ENCODE measurements at regions not wholly inside any gene's neighbourhood (a gene's known extent, or its start where the extent isn't known, plus 50 kb on each side); places are given as distances from the start of the nearest gene placed in this dataset.

DNA sequence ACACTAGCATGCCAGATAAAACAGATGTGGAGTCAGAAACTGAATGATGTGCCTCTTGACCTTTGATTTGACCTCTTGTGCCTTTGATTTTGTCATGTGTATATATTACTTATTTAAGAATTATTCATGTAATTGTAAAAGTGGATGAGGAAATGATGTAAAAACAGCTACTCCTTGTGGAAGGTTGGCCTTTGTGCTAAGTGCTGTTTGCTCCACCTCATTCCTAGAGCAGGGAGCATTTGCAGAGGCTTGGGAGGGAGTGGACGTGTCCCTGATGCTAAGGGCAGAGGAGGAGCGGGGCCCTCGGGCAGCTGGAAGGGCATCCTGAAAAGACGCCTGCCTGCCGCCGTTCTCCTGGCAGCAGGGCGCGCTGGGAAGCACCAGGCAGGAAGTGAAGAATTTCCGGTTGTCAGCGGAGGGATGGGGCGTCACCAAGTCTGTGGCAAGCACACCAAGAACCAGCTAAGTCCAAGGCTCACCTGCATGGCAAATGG, 197.6 kb upstream of the ZNF32 start:
- TF ChIP-seq, protein P1, sequence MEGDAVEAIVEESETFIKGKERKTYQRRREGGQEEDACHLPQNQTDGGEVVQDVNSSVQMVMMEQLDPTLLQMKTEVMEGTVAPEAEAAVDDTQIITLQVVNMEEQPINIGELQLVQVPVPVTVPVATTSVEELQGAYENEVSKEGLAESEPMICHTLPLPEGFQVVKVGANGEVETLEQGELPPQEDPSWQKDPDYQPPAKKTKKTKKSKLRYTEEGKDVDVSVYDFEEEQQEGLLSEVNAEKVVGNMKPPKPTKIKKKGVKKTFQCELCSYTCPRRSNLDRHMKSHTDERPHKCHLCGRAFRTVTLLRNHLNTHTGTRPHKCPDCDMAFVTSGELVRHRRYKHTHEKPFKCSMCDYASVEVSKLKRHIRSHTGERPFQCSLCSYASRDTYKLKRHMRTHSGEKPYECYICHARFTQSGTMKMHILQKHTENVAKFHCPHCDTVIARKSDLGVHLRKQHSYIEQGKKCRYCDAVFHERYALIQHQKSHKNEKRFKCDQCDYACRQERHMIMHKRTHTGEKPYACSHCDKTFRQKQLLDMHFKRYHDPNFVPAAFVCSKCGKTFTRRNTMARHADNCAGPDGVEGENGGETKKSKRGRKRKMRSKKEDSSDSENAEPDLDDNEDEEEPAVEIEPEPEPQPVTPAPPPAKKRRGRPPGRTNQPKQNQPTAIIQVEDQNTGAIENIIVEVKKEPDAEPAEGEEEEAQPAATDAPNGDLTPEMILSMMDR (IDR thresholded peaks at IDR 0.05), result no peak
- TF ChIP-seq, protein P2, sequence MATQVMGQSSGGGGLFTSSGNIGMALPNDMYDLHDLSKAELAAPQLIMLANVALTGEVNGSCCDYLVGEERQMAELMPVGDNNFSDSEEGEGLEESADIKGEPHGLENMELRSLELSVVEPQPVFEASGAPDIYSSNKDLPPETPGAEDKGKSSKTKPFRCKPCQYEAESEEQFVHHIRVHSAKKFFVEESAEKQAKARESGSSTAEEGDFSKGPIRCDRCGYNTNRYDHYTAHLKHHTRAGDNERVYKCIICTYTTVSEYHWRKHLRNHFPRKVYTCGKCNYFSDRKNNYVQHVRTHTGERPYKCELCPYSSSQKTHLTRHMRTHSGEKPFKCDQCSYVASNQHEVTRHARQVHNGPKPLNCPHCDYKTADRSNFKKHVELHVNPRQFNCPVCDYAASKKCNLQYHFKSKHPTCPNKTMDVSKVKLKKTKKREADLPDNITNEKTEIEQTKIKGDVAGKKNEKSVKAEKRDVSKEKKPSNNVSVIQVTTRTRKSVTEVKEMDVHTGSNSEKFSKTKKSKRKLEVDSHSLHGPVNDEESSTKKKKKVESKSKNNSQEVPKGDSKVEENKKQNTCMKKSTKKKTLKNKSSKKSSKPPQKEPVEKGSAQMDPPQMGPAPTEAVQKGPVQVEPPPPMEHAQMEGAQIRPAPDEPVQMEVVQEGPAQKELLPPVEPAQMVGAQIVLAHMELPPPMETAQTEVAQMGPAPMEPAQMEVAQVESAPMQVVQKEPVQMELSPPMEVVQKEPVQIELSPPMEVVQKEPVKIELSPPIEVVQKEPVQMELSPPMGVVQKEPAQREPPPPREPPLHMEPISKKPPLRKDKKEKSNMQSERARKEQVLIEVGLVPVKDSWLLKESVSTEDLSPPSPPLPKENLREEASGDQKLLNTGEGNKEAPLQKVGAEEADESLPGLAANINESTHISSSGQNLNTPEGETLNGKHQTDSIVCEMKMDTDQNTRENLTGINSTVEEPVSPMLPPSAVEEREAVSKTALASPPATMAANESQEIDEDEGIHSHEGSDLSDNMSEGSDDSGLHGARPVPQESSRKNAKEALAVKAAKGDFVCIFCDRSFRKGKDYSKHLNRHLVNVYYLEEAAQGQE (IDR thresholded peaks at IDR 0.05; ENCODE audit: low read depth, low read length), result no peak
- TF ChIP-seq, protein P3, sequence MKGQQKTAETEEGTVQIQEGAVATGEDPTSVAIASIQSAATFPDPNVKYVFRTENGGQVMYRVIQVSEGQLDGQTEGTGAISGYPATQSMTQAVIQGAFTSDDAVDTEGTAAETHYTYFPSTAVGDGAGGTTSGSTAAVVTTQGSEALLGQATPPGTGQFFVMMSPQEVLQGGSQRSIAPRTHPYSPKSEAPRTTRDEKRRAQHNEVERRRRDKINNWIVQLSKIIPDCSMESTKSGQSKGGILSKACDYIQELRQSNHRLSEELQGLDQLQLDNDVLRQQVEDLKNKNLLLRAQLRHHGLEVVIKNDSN (IDR thresholded peaks at IDR 0.05; ENCODE audit: borderline replicate concordance, low read depth), result no peak
- TF ChIP-seq FOXM1 (IDR thresholded peaks at IDR 0.05; ENCODE audit: low read depth) (no peak), SIN3A (IDR thresholded peaks at IDR 0.05; ENCODE audit: borderline replicate concordance, low read depth, low read length) (no peak), EZH2phosphoT487 (IDR thresholded peaks at IDR 0.05; ENCODE audit: borderline replicate concordance, low read depth) (no peak), POLR2AphosphoS5 (IDR thresholded peaks at IDR 0.05; ENCODE audit: low read depth, low read length) (no peak), TAF1 (IDR thresholded peaks at IDR 0.05; ENCODE audit: borderline replicate concordance, low read depth, low read length) (no peak), GABPA (IDR thresholded peaks at IDR 0.05; ENCODE audit: low read depth) (no peak), ELF1 (IDR thresholded peaks at IDR 0.05) (no peak)
- TF ChIP-seq, protein P4, sequence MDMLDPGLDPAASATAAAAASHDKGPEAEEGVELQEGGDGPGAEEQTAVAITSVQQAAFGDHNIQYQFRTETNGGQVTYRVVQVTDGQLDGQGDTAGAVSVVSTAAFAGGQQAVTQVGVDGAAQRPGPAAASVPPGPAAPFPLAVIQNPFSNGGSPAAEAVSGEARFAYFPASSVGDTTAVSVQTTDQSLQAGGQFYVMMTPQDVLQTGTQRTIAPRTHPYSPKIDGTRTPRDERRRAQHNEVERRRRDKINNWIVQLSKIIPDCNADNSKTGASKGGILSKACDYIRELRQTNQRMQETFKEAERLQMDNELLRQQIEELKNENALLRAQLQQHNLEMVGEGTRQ (IDR thresholded peaks at IDR 0.05; ENCODE audit: borderline replicate concordance, low read depth, low read length), result no peak
- TF ChIP-seq, protein P5, sequence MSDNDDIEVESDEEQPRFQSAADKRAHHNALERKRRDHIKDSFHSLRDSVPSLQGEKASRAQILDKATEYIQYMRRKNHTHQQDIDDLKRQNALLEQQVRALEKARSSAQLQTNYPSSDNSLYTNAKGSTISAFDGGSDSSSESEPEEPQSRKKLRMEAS (IDR thresholded peaks at IDR 0.05; ENCODE audit: low read depth), result no peak
- TF ChIP-seq, protein P6, sequence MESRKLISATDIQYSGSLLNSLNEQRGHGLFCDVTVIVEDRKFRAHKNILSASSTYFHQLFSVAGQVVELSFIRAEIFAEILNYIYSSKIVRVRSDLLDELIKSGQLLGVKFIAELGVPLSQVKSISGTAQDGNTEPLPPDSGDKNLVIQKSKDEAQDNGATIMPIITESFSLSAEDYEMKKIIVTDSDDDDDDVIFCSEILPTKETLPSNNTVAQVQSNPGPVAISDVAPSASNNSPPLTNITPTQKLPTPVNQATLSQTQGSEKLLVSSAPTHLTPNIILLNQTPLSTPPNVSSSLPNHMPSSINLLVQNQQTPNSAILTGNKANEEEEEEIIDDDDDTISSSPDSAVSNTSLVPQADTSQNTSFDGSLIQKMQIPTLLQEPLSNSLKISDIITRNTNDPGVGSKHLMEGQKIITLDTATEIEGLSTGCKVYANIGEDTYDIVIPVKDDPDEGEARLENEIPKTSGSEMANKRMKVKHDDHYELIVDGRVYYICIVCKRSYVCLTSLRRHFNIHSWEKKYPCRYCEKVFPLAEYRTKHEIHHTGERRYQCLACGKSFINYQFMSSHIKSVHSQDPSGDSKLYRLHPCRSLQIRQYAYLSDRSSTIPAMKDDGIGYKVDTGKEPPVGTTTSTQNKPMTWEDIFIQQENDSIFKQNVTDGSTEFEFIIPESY (IDR thresholded peaks at IDR 0.05; ENCODE audit: borderline replicate concordance, low read depth), result no peak
